HG03460 (cell line): ENCODE measurements at regions not wholly inside any gene's neighbourhood (a gene's known extent, or its start where the extent isn't known, plus 50 kb on each side); places are given as distances from the start of the nearest gene placed in this dataset.
"Not testable (repeated sequence)": the region's sequence is repeated elsewhere in the genome, so short reads cannot be mapped to it uniquely, and the experiment has no call there.

Source experiments
- ATAC-seq: cut with Tn5 transposase; IDR thresholded peaks from one replicate; pipeline ENCODE4 v1.9.1; 2021; ENCODE audit not compliant: unreplicated experiment

DNA sequence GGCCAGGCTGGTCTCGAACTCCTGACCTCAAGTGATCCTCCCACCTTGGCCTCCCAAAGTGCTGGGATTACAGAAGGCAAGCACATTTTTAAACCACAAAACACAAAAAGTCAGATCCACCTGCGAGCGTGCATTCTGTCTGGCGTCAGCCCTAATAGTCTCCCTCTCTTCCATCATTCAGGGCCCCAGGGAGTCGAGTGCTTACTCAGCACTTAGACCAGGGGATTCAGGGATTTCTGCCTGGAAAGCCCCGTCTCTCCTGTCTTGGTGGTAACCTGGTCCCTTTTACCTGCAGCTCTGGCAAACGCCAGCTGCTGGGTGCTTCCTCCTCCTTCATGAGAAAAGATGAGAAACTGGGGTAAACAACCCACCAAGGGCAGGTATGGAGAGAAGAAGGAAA is 443.1 kb downstream of the SOX9 start:
- no peak for ATAC-seq

DNA sequence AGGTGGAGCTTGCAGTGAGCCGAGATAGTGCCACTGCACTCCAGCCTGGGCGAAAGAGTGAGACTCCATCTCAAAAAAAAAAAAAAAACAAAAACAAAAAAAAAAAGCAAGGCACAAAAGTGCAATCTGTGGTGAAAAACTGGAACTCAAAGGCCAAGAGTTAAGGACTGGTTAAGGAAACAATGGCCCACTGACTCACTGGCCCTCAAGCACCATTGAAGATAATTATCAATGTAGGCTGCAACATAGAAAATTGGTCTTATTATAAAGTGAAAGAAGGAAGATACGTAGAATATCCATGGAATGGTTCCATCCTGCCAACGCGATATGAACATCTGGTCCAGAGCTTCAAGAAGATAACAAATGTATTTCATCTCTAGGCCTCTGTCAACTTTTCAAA is 444.2 kb downstream of the SOX9 start:
- no peak for ATAC-seq

DNA sequence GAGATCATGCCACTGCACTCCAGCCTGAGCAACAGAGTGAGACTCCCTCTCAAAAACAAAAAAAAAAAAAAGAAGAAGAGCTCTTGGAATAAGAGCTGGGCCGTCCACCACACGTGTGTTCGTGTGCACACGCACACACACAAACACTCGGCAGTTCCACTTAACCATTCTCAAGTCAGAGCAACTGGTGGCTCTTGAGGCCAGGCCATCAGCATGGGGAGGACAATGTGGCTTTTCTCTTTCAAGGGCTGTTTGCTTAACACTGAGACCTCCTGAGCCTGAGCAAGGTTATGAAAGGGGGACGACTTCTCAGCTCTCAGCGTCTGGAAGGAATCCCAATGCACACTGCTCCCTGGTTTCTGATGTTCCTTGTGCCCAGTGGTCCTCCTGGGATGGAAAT is 444.9 kb downstream of the SOX9 start:
- ATAC-seq: no peak

DNA sequence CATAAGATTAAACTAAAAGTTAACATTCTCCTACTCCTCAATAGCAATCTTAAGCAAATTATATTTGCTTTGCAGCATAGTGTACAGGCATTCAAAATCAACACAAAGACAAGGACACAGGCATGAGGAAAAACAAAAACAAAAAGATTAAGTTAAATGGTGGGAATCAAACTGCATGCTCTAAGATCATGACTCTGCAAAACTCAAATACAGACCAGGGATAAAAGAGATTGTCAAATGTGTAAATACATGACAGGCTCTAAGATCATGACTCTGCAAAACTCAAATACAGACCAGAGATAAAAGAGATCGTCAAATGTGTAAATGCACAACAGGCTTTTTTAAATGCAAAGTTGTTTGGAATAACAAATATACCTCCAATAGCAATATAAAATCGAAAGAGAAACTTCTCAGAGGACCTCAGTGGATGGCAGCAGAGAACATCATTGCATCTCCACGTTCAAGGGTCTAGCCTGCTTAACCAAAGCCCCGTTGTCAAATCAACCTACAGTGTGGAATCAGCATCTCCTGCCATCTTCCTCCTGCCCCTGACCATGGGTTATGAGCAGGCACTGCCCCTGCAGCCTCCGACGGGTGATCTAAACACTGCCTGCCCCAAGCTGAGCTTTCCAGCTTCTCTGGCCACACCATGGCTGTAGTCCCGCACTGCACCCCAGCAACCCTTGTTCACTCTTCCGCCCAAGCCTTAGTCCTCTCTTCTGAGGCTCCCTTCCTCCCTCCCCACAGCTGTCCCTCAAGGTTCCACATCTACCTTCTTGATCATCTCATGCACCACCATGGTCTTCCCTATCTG is 446.1 kb downstream of the SOX9 start:
- no peak for ATAC-seq

DNA sequence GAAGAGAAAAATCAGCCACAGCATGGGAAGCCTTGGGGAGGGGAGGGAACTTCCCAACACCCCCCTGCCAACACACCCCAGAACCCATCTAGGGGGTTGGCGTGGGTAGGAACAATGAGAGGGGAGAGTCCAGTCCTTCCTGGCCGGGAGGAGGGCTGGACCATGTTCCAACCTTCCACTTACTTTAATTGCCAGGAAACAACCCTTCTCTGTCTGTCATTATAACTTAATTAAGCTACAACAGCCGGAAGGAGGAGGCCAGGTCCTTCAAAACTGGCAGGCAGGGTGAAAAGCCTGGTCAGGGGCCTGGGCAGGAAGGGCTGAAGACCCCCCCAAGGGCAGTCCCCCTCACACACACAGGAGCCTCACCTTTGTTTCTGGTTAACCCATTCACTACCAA is 447.0 kb downstream of the SOX9 start:
- ATAC-seq: no peak

DNA sequence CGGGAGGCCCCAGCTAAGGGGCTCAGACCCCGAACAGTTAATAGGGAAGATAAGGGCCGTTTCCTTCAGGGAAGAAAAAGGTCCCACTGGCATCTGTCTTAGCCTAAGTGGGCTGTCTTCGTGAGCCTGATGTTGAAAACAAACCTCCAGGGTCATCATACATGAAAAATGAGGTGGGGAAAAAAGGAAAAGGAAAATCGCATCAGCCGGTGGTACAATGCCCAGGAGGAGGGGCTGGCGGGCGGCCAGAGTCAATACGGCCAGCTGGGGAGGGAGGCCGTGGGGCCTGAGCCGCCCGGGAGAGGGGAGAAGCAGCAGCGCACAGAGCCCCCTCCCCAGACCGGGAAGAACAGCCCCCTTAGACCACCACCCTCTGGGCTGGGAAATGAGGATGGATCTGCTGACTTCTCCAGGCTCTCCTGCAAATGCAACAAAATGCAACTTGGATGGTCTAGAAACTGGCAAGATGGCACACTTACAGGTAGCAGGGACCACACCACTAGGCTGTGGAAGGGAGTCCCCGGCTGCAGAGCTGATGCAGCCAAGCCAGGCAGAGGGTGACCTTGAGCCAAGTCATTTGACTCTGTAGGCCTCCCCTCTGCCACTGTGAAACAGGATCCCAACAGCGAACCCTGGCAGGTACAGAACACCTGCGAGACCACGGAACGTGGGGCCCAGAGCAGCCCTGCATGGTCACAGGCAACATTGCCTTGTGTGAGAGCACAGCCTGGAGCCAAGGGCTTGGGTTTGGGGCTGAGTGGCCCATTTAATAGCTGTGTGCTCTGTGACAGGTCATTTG is 448.5 kb downstream of the SOX9 start:
- no peak for ATAC-seq

DNA sequence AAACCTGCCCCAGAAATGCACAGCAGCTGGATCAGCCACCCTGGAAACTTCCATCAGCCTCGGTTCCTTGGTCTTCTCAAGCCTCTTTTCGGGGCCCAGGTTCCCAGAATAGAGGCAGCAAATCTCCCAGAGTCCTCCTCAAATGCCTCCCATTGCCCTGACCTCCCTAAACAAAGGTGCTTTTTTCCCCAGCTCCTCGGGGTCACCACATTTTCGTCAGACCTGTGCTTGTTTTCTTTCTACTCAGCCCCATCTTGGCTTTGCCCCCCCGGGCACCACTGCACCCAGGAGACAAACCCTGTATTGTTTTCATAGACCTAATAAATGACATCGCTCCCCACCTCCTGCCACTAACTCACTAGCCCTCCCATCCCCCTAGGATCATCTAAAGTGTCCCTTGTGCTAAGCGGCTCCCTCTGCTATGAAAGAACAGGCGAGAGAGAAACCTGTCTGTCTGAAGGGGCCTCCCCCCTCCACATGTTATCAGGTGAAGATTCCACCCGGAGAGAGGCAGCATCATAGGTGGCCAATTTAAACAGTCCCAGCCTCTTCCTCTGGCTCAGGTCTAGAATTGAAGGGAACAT is 451.1 kb downstream of the SOX9 start:
- no peak for ATAC-seq

DNA sequence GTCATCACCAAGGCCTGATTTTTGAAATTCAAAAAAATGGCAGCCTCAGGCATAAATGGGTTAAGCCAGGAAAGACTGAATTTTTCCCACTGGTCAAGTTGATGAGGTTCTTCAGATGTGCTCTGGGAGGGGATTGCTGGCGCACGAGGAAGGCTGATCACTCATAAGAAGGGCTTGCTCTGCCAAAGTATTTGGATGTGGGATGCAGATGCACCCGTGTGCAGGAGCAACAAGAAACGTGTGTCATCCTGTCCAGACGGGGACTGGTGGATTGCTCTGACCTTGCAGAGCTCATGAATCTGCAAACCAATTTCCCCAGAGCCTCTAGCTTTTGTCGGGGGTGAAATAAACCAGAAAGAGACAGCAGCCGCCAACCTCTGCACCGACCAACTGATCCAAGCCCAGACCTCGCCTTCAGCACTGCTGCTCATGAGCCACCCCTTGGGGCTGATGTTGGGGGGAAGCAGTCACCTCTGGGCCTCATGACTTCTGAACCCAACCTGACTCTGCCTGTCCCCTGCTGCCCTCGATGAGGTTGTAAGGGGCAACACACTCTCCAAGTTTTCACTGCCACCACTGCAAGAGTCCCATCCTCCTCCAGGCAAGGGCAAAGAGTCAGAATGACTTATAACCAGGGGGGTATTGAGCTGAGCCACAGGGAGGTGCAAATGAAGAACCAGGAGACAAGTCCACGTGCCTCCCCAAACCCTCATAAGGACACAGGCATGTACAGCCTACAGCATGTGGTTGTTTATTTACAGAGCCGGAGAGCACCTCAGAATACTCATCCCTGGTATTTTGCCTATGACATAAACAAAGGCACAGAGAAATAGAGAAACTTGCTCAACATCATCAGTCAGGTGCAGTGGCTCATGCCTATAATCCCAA is 452.0 kb downstream of the SOX9 start:
- no peak for ATAC-seq

DNA sequence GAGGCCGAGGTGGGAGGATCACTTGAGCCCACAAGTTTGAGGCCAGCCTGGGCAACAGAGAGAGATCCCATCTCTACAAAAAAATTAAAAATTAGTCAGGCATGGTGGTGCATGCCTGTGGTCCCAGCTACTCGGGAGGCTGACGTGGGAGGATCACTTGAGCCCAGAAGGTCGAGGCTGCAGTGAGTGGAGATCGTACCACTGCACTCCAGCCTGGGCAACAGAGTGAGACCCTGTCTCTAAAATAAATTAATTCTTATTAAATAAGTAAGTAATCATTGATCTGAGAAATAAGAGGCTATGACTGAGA is 452.6 kb downstream of the SOX9 start:
- ATAC-seq: not testable (repeated sequence)

DNA sequence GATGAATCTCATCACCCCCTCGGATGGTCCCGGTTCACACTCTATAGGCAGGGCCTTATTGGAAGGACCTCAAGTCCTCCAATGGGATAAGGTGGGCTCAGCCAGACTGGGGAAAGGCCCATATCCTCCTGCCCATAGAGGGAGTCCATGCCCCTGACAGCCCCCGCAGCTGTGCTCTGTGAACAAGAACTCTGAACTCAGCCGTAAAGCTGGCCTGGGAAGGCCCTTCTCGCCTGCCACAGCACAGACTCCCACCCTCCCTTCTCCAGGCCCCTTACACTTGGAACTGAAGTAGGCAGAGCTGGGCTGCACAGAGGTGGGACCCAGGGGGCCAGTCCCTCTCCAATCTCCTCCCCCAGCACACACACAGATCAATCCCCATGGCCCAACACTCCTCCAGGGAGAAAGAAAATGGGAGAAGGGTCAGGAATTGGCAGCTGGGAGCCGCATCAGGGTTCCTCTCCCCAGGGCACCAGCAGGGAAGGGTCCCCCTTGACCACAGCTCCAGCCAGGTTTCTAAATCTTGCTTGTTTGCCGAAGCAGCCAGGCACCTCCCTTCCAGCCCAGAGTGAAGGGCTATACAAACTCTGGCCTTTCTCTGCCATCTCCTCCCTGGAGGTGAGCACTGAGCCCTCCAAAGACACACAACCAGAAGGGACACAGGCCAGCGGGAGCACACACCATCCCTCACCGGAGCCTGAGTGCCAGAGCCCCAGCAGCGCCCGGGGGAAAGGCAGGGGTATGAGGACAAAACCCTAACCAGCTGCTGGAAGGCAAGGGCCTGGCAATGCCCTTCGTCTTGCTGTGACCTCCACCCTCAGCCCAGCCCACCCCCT is 454.1 kb downstream of the SOX9 start:
- ATAC-seq: no peak

DNA sequence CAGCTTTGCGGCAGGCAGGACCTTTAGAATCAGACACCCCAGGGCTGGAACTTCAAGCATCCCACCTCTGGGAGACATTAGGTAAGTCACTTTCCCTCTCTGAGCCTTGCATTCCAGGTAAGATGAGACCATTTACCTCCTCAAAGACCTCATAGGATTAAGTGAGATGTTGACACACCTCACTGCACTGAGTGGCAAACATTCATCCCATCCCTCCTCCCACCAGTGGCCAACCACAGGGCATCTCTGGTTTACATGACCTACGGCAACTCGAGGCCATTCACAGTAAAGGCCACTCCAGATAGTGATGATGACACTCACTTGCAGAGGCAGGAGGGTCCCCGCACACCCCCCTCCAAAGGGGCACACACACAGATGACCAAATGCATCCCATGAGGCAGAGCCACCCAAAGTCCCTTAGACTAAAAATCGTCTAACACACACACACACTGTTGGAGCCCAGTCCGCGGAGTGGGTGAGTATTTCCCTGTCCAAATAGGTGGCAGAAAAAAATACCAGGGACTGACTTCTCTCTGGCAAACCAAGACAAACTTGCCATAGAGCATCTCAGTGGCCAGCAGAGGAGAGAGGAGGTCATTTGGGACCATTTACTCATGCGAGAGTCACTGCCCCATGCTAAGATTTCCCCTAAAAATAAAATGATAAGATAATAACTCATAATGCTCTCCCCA is 454.9 kb downstream of the SOX9 start:
- no peak for ATAC-seq

DNA sequence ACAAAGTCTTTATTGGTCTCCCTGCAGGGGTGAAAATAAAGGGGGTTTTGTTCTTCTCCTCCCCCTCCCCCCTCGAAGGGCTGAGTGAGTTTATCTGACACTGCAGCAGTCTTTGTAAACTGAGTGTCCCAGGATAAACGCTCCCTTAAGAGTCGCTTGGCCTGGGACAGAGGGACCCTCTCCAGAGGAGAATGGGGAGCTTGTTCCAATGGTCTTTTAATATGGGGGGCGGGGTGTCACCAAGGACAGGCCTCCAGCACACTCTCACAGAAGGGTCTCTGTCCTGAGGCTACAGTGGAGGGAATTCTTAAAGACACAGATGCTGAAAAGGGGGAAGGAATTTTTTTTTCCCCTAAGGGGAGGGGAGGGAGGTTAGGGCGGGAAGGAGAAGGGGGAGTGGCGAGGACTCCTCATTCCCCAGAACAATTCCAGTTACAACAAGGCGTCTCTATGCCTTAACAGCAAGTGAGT is 455.5 kb downstream of the SOX9 start:
- no peak for ATAC-seq

DNA sequence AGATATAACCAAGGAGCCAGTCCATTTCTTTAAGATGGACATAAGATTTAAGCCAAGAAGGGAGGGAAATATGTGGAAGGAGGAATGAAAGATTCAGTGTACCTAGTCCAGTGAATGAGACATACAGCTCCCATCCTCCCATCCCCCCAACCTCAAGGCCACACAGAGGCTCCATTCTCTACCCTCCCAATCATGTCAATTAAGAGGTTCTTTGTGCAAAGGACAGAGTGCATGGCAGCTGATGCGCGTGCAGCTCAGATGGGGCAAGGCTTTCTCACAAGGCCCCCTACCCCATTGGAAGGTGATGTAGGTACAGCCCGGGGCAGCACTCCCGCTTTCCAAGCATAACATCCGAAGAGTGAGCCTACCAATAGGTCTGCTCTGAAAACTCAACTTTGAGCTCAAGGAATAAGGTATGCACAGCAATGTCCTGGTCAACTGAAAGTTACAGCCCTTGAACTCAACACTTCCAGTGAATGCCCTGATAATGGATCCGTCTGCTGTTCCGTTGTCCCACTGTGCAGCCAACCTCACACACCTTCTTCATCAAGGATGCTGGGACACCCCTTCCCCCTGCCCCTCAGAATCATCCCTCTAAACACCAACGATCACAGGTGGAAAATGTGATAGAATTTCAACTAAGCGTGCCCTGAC is 458.1 kb downstream of the SOX9 start:
- no peak for ATAC-seq

DNA sequence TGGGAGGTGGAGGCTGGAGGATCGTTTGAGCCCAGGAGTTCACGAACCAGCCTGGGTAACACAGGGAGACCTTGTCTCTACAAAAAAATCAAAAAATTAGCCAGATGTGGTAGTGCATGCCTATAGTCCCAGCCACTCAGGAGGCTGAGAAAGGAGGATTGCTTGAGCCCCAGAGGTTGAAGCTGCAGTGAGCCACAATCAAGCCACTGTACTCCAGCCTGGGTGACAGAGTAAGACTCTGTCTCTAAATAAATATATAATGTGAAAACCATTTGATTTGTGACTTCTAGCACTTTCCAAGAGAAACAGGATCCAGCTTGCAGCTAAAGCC is 459.1 kb downstream of the SOX9 start:
- no peak for ATAC-seq

DNA sequence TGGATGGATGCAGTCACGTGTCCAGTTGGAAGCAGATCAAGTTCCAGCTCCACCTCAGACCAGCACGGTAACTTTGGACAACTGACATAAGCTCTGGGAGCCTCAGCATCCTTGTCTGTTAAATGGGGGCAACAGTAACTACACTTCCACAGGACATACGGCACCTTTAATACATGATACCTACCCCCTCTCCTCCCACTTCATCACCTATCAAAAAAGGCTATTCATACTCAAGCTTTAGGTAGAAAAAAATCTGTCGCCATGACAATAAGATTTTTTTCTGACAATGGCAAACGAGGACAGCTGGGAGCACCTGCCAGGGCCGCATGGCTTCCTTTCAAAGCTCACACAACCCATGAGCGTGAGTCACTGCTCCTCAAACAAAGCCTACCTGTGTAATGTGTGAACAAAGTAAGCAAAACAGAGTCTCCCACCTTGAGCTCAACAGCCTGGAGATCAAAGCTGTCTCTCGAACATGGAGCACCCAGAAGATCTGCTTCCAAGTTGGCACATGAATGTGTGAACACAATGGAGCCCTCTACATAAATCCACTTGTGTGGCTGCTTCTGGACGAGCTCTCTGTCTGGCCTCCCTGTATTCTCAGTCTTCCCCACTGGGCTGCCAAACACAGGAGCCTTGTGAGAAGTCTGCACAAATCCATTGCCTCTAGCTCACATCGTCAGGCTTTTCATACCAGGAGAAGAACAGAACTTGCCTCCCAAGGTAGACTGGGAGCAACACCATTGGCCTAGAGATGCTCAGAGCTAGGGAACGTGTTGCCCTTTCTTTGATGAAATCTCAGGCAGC is 459.7 kb downstream of the SOX9 start:
- ATAC-seq: no peak

DNA sequence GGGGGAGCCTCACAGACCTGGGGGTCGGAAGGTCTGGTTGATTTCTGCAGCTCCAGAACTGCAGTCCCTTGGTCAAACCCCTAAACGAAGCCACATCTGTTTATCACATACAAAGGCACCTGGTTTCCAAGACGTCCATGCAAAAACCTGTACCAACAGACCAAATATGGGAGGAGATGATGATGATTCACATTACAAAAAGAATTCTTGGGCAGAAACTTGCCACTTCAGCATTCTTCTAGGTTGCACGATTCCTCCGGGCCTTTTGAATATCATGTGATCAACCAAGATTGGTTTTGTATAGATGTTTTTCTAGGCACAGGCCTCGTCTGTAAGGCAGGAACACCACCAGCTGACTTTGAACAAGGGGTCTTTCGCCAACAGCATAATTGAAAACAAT is 466.3 kb downstream of the SOX9 start:
- ATAC-seq: no peak

DNA sequence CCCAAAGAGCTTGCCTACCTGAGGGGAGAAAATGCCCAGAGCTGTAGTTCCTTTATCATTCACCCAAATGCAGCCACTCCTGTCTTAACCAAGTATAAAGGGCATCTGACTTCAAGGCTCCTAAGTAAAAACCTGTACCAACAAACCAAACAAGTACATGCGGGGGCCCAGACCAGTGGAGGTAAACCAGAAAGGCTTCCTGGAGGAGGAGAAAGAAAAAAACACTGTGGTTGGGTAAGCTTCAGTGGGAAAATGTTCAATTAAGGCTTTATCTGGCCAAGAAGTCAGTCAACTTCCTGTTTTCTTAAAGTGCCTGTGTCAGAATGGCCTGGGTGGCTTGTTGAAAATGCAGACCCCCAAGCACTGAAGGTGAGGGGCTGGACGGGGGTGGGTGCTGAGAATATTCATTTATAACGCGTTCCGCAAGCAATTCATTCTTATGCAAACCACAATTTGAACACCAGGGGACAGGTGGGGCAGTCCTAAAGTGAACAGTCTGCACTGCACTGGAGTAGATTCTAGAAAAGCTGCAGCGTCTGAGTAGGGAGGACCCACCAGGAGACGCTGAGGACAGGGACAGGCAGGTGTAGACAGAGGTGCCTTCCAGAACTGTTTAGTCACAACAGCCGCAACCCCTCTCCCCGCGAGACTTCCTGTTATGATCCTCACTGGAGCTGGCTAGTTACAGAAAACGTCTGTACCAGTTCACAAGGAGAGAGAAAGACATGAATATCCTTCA is 467.1 kb downstream of the SOX9 start:
- ATAC-seq: no peak

DNA sequence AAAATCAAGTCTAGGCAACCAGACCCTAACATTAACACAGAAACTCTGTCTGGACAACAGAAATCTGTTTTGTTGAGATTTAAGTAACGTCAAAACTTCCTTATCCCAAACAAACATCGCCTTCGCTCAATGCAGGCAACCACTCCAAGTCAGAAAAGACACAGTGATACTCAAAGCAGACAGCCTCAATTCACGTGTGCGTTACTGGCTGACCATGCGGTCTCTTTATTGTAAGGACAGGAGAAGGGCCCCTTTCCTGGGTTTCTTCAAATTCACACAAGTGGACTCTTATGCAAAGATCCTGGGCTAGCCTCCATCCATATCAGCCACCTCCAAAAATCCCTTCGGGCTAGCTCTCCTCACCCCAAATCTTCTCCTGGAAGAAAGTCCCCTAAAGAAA is 467.7 kb downstream of the SOX9 start:
- no peak for ATAC-seq
